Body of pancreas (tissue), 4 donors: ENCODE measurements at regions not wholly inside any gene's neighbourhood (a gene's known extent, or its start where the extent isn't known, plus 50 kb on each side); places are given as distances from the start of the nearest gene placed in this dataset.
A peak's percentile ranks its signal among the peaks of the same experiment; 100 is the strongest.

Source experiments
- ATAC-seq: fragments of 150-250 bp; one replicate; pipeline ENCODE4 v1.9.1; 2016
- DNase-seq, 4 donors: peaks; one replicate each; pipeline ENCODE4 v3.0.0-alpha.2; 2019
- H3K27ac ChIP-seq, 4 donors: fragments of 200-600 bp; sonication (generic); 1 replicate in 3 of 4; 2 replicates in 1 of 4; pipeline versions ENCODE4 v1.5.1 to v1.6.1; 2016 to 2019; ENCODE audit warnings: mild to moderate bottlenecking in 1 of 4, mixed read lengths in 1 of 4, moderate library complexity in 1 of 4
- H3K27me3 ChIP-seq, 2 donors: fragments of 200-600 bp; sonication (generic); one replicate each; pipeline ENCODE4 v1.6.0; 2016; ENCODE audit warnings: mild to moderate bottlenecking in 1 of 2
- H3K36me3 ChIP-seq, 2 donors: fragments of 200-600 bp; sonication (generic); replicated peaks in 1 of 2; 2 replicates each; pipeline ENCODE4 v1.5.1; 2016; ENCODE audit warnings: low read depth in 2 of 2; ENCODE audit not compliant: insufficient read depth in 1 of 2
- H3K4me1 ChIP-seq: fragments of 200-600 bp; sonication (generic); one replicate; pipeline ENCODE4 v1.6.0; 2016
- H3K4me3 ChIP-seq, 2 donors: fragments of 200-600 bp; sonication (generic); 1 replicate in 1 of 2; 2 replicates in 1 of 2; pipeline ENCODE4 v1.5.1; 2016 to 2019
- H3K9me3 ChIP-seq, 3 donors: fragments of 200-600 bp; sonication (generic); 1 replicate in 2 of 3; 2 replicates in 1 of 3; pipeline ENCODE4 v1.5.1; 2016
- CTCF ChIP-seq, 7 experiments: fragments of 450-650 bp in 4 of 7; fragments of 200-600 bp in 3 of 7; sonication (generic) in 3 of 7; IDR thresholded peaks; one replicate each; pipeline ENCODE4 v1.5.1; 2016 to 2019; ENCODE audit warnings: antibody characterized with exemption in 7 of 7
- POLR2A ChIP-seq, 3 donors: fragments of 450-650 bp; IDR thresholded peaks; one replicate each; pipeline ENCODE4 v1.6.1; 2016; ENCODE audit warnings: antibody characterized with exemption in 3 of 3, mild to moderate bottlenecking in 2 of 3
- WGBS, 2 donors: methylation state at CpG; one replicate each; pipeline ENCODE4 v1.1.5; 2017; 5-methylcytosine and 5-hydroxymethylcytosine counted together
- intact Hi-C: fragments of 100-400 bp; cut with DNase I; formaldehyde crosslinking; loops from one replicate; pipeline ENCODE4 v1.15.1; 2023

DNA sequence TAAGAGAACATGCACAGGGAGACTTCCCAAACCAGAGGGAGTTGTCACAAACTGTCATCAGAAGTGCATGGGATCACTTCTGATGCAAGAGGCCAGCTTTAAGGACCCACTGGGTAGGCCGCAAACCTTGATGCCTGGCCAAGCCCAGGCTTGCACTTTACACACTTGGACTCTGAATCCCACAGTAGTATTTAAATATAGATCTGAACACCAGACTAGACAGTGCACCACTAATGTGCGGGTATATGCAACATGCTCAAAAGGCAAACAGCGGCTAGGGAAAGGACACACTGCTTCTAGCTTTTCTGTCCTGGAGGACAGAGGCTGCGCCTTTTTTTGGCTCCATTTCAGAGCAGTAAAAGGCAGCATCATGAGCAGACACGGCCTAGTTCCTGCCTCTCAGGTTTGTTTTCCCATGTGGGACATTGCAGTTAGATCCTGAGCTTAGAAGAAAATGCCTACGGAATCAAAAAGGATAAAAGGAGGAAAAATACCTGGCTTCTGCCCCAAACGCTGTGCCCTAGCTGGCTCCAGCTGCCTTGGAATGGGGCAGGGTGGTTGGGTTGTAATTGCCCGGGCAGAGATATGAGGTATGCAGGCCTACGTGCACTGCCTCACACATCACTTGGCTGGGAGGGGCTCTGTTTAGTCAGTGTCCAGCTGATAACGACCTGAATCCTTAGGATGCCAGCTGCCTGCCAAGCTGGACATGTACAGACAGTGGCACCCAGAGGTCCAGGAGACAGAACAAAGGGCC, 84.5 kb upstream of the EGLN3 start:
- no peak for ATAC-seq
- Histone ChIP-seq H3K27ac (no peak overlapping the region), H3K4me3 (no peak overlapping the region), H3K9me3 (no peaks in the 10 kb centered on the region), H3K36me3 (no peaks in the 10 kb centered on the region), H3K27me3 (no peaks in the 10 kb centered on the region), H3K4me1 (no peaks in the 10 kb centered on the region)
- TF ChIP-seq POLR2A (IDR thresholded peaks at IDR 0.05) (no peak), CTCF (IDR thresholded peaks at IDR 0.05) (no peak)
- WGBS, 2 donors, result 79 to 82% methylated on average over 9 to 10 of the region's 10 CpGs
- intact Hi-C loops, result no loop called here
- no peak for DNase-seq

GRCh38 chr14:34034447-34035176, 83.7 kb upstream of the EGLN3 start:
- Histone ChIP-seq H3K9me3 (no peaks in the 10 kb centered on the region), H3K4me1 (no peaks in the 10 kb centered on the region), H3K36me3 (no peaks in the 10 kb centered on the region), H3K27me3 (no peaks in the 10 kb centered on the region), H3K27ac (no peak overlapping the region), H3K4me3 (no peak overlapping the region)
- DNase-seq, result no peak
- ATAC-seq, result no peak
- WGBS, 2 donors, result 71 to 82% methylated on average over 11 of the region's 11 CpGs
- intact Hi-C loops, result no loop called here
- TF ChIP-seq POLR2A (IDR thresholded peaks at IDR 0.05), result no peak
- no peak for TF ChIP-seq CTCF (IDR thresholded peaks at IDR 0.05)

GRCh38 chr14:34032720-34033119, 81.8 kb upstream of the EGLN3 start:
- no peak overlapping the region for H3K27ac ChIP-seq
- H3K4me1 ChIP-seq, result no peaks in the 10 kb centered on the region
- no peaks in the 10 kb centered on the region for H3K9me3 ChIP-seq
- no peaks in the 10 kb centered on the region for H3K27me3 ChIP-seq
- H3K36me3 ChIP-seq, result no peaks in the 10 kb centered on the region
- no peak for TF ChIP-seq POLR2A (IDR thresholded peaks at IDR 0.05)
- no peak for TF ChIP-seq CTCF (IDR thresholded peaks at IDR 0.05)
- DNase-seq (no peak), ATAC-seq (no peak)
- 61 to 71% methylated on average over 5 of the region's 5 CpGs for WGBS, 2 donors
- no peak overlapping the region for H3K4me3 ChIP-seq
- intact Hi-C loops, result no loop called here

DNA sequence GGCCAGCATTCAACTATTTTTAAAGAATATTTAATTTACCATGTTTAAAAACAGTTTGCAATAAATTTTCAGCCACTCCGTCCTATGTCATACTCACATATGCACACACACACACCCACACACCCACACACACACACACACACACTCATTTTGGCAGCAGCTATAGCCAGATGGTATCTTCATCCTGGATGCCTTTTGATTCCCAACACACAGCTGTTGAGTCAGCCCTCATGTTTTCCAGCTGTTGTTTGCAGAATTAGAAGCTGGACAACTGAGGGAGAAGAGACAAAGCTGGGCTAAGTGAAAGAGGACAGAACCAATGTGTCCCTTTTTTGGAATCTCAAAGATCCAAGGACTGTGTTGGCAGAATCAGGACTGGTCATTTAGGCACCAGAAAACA, 80.0 kb upstream of the EGLN3 start:
- Histone ChIP-seq H3K4me1 (no peaks in the 10 kb centered on the region), H3K9me3 (no peaks in the 10 kb centered on the region), H3K27ac (no peak overlapping the region), H3K4me3 (no peak overlapping the region), H3K27me3 (no peaks in the 10 kb centered on the region), H3K36me3 (no peaks in the 10 kb centered on the region)
- TF ChIP-seq CTCF (IDR thresholded peaks at IDR 0.05) (no peak), POLR2A (IDR thresholded peaks at IDR 0.05) (no peak)
- DNase-seq, result peak in 1 of 4 donors; percentile 18
- intact Hi-C loops, result no loop called here
- ATAC-seq, result peak; percentile 52
- 64 to 67% methylated on average over 1 of the region's 1 CpG for WGBS, 2 donors
